ENCODE measurements at regions not wholly inside any gene's neighbourhood (a gene's known extent, or its start where the extent isn't known, plus 50 kb on each side); places are given as distances from the start of the nearest gene placed in this dataset.
"Not testable (repeated sequence)": the region's sequence is repeated elsewhere in the genome, so short reads cannot be mapped to it uniquely, and the experiment has no call there.

DNA sequence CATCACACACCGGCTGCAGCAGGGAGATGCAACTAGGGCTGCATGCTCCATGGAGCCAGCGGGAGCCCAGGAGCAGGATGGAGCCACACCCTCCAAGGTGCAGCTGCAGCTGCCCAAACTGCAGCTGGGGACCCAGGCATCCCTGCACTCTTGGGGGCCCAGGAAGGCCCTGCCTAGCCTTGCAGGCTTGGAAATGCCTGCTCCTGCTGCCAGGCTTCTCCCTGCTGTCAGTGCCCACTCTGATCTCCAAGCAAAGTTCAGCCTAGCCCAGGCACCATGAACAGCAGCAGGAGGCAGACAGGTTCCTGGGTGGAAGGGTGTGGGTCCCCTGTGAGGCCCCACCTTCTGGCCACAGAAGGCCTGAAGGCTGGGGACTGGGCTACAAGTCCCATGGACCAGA, 1057.1 kb downstream of the CDH8 start:
- TF ChIP-seq CTCF (conservative IDR thresholded peaks at IDR 0.05; ENCODE audit: low read depth, low read length): no peak
- DNase-seq (ENCODE audit: low read depth): no peak
- no peak overlapping the region for H3K4me3 ChIP-seq (ENCODE audit: low read length)

GRCh38 chr16:60949800-60950199, 1086.4 kb downstream of the CDH8 start:
- no peak for DNase-seq (ENCODE audit: low read depth)
- TF ChIP-seq CTCF (conservative IDR thresholded peaks at IDR 0.05; ENCODE audit: low read depth, low read length): no peak
- no peak overlapping the region for H3K4me3 ChIP-seq (ENCODE audit: low read length)

DNA sequence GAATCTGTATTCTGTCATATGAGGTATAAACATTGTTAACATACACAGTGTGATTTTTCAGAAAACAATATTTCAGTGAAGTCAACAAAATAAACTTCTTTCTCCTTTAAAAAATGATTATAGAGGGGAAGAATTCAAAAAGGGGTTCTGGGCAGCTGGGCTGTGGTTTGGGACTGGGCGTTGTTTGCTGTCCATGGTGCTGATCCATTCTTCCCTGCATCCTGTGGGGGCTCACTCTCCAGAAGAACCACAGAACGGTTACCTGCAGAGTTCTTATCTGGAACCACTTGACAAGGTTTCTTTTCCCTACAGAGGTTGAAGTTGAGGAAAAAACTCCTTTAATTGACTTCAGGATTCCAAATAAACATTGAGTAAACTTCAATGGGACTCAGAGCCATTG, 1091.0 kb downstream of the CDH8 start:
- no peak overlapping the region for H3K4me3 ChIP-seq (ENCODE audit: low read length)

GRCh38 chr16:60936189-60936588, 1100.0 kb downstream of the CDH8 start:
- not testable (repeated sequence) for DNase-seq (ENCODE audit: low read depth); H3K4me3 ChIP-seq (ENCODE audit: low read length)

More for the DNA sequence above, 1091.0 kb downstream of the CDH8 start:
- DNase-seq (ENCODE audit: low read depth): peak; percentile 8
- no peak for TF ChIP-seq CTCF (conservative IDR thresholded peaks at IDR 0.05; ENCODE audit: low read depth, low read length)

- H3K4me3 ChIP-seq (ENCODE audit: low read length): no peak overlapping the region
- DNase-seq (ENCODE audit: low read depth): no peak
- no peak for TF ChIP-seq CTCF (conservative IDR thresholded peaks at IDR 0.05; ENCODE audit: low read depth, low read length)
These were observed 1103.6 kb downstream of the CDH8 start for GRCh38 chr16:60932600-60932999.

DNA sequence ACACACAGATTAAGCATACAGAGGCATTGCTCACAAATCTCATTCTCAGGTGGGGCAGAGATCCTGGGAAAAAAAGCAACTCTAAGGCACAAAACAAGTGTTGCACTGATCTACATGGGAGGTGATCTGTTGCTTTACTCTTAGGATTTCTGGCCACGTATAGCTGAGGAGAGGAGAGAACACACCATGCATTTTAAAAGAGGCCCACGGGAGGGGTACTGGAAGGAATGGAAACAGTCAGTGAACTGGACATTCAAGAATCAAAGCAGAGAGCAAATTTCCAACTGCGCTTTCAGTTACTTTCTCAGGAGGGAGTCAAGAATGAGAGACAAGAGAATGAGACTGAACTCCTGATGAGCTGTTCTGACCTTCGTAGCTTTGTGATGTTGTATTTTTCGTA, 1105.9 kb downstream of the CDH8 start:
- no peak for TF ChIP-seq CTCF (conservative IDR thresholded peaks at IDR 0.05; ENCODE audit: low read depth, low read length)
- DNase-seq (ENCODE audit: low read depth): no peak
- H3K4me3 ChIP-seq (ENCODE audit: low read length): no peak overlapping the region

GRCh38 chr16:60922920-60923319, 1113.3 kb downstream of the CDH8 start:
- DNase-seq (ENCODE audit: low read depth): no peak
- TF ChIP-seq CTCF (conservative IDR thresholded peaks at IDR 0.05; ENCODE audit: low read depth, low read length): no peak
- H3K4me3 ChIP-seq (ENCODE audit: low read length): no peak overlapping the region

GRCh38 chr16:60914334-60914733, 1121.9 kb downstream of the CDH8 start:
- no peak for DNase-seq (ENCODE audit: low read depth)
- no peak overlapping the region for H3K4me3 ChIP-seq (ENCODE audit: low read length)
- no peak for TF ChIP-seq CTCF (conservative IDR thresholded peaks at IDR 0.05; ENCODE audit: low read depth, low read length)
